Cardiac muscle cell (in vitro differentiated cells and primary cell): ENCODE measurements at regions not wholly inside any gene's neighbourhood (a gene's known extent, or its start where the extent isn't known, plus 50 kb on each side); places are given as distances from the start of the nearest gene placed in this dataset.
"Not testable (repeated sequence)": the region's sequence is repeated elsewhere in the genome, so short reads cannot be mapped to it uniquely, and the experiment has no call there.

ENCODE experiments used
- DNase-seq, 2 donors: peaks; one replicate each; pipeline versions ENCODE4 v3.0.0 to v3.0.0-alpha.2; 2010 to 2017; ENCODE audit warnings: low read depth in 1 of 2, low spot score in 1 of 2
- H3K27ac ChIP-seq: fragments of 200-600 bp; sonication (generic); 2 replicates; pipeline ENCODE4 v1.5.1; 2016
- H3K27me3 ChIP-seq: fragments of 200-600 bp; sonication (generic); 2 replicates; pipeline ENCODE4 v1.6.0; 2016; ENCODE audit warnings: control low read depth
- H3K36me3 ChIP-seq: fragments of 200-600 bp; sonication (generic); 2 replicates; pipeline ENCODE4 v1.5.1; 2016; ENCODE audit warnings: control low read depth
- H3K4me1 ChIP-seq: fragments of 200-600 bp; sonication (generic); 2 replicates; pipeline ENCODE4 v1.8.1; 2017; ENCODE audit warnings: low read depth, mild to moderate bottlenecking, mixed run types
- H3K4me3 ChIP-seq: fragments of 200-600 bp; sonication (generic); 2 replicates; pipeline ENCODE4 v1.5.1; 2016; ENCODE audit warnings: mild to moderate bottlenecking
- H3K9me3 ChIP-seq: fragments of 200-600 bp; sonication (generic); 2 replicates; pipeline ENCODE4 v1.5.1; 2017; ENCODE audit warnings: low read depth, mild to moderate bottlenecking, control low read depth
- CTCF ChIP-seq: IDR thresholded peaks from 2 replicates; pipeline ENCODE4 v1.5.1; 2012; ENCODE audit warnings: low read depth, mild to moderate bottlenecking, low read length

GRCh38 chrY:12490558-12491209, 210.3 kb upstream of the USP9Y start:
- H3K27me3 ChIP-seq = no peaks in the 10 kb centered on the region
- no peaks in the 10 kb centered on the region for H3K36me3 ChIP-seq
- no peak for DNase-seq
- no peak overlapping the region for H3K4me3 ChIP-seq
- H3K4me1 ChIP-seq = no peaks in the 10 kb centered on the region
- no peak overlapping the region for H3K27ac ChIP-seq
- TF ChIP-seq CTCF = no peak
- H3K9me3 ChIP-seq = no peaks in the 10 kb centered on the region

- H3K36me3 ChIP-seq = no peaks in the 10 kb centered on the region
- no peak overlapping the region for H3K27ac ChIP-seq
- DNase-seq = no peak
- H3K9me3 ChIP-seq = no peaks in the 10 kb centered on the region
- H3K4me3 ChIP-seq = no peak overlapping the region
- TF ChIP-seq CTCF = no peak
- H3K27me3 ChIP-seq = no peaks in the 10 kb centered on the region
- no peaks in the 10 kb centered on the region for H3K4me1 ChIP-seq
Observed at GRCh38 chrY:12492218-12492617, 208.8 kb upstream of the USP9Y start.

- DNase-seq = no peak
- no peak for TF ChIP-seq CTCF
- H3K9me3 ChIP-seq = no peaks in the 10 kb centered on the region
- H3K27ac ChIP-seq = no peak overlapping the region
- H3K4me3 ChIP-seq = no peak overlapping the region
- H3K27me3 ChIP-seq = no peaks in the 10 kb centered on the region
- no peaks in the 10 kb centered on the region for H3K4me1 ChIP-seq
- H3K36me3 ChIP-seq = no peaks in the 10 kb centered on the region
Observed at GRCh38 chrY:12496007-12496406, 205.0 kb upstream of the USP9Y start.

DNA sequence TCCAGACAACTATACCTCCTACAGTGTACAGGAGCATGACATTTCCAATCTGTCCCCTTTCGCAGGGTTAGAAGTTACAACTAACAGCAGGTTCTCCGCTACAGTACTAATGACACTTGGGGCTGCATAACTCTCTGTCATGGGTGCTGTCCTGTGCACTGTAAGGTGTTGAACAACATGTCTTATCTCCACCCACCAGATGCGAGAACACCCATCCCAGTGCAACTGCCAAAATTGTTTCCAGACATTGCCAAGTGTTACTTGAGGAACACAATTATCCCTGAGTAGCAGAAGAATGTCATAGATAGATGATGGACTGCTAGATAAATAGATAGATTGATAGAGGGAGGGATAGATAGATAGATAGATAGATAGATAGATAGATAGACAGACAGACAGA, 200.9 kb upstream of the USP9Y start:
- Histone ChIP-seq H3K4me3 (no peak overlapping the region), H3K27ac (no peak overlapping the region), H3K27me3 (no peaks in the 10 kb centered on the region), H3K9me3 (no peaks in the 10 kb centered on the region), H3K36me3 (no peaks in the 10 kb centered on the region), H3K4me1 (no peaks in the 10 kb centered on the region)
- no peak for DNase-seq
- no peak for TF ChIP-seq CTCF

DNA sequence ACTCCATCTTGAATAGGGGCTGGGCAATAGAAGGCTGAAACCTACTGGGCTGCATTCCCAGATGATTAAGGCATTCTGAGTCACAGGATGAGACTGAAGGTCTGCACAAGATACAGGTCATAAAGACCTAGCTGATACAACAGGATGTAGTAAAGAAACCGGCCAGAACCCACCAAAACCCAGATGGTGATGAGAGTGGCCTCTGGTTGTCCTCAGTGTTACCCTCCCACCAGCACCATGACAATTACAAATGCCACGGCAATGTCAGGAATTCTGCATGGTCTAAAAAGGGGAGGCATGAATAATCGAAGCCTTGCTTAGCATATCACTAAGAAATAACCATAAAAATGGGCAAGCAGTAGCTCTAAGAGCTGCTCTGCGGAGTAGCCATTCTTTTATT, 197.0 kb upstream of the USP9Y start:
- H3K27ac ChIP-seq, H3K27me3 ChIP-seq, H3K4me3 ChIP-seq, H3K9me3 ChIP-seq, H3K4me1 ChIP-seq, DNase-seq, H3K36me3 ChIP-seq: not testable (repeated sequence)

GRCh38 chrY:12517338-12517737, 183.7 kb upstream of the USP9Y start:
- DNase-seq = no peak
- Histone ChIP-seq H3K27me3 (no peaks in the 10 kb centered on the region), H3K27ac (no peak overlapping the region), H3K36me3 (no peaks in the 10 kb centered on the region), H3K4me1 (no peaks in the 10 kb centered on the region), H3K9me3 (no peaks in the 10 kb centered on the region), H3K4me3 (no peak overlapping the region)
- no peak for TF ChIP-seq CTCF
